ENCODE measurements at regions not wholly inside any gene's neighbourhood (a gene's known extent, or its start where the extent isn't known, plus 50 kb on each side); places are given as distances from the start of the nearest gene placed in this dataset.
"Not testable (repeated sequence)": the region's sequence is repeated elsewhere in the genome, so short reads cannot be mapped to it uniquely, and the experiment has no call there.

DNA sequence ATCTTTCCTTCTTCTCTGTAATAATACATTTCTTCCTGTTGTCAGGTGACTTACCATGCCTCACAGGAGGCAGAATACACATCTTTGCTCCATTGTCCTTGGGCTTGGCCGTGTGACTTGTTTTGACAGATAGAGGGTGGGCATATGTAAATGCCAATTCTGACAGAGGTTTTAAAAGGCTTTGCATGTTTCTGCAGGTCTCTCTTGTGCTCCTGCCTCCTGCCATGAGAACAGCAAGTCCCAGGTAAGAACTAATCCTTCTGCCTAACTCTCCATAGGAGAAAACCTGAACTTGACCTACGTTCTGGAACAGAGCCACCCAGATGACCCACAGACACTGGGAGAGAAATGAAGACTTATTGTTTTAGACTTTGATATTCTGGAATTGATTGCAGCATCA, 88.7 kb upstream of the TNFSF11 start:
- DNase-seq, result no peak

DNA sequence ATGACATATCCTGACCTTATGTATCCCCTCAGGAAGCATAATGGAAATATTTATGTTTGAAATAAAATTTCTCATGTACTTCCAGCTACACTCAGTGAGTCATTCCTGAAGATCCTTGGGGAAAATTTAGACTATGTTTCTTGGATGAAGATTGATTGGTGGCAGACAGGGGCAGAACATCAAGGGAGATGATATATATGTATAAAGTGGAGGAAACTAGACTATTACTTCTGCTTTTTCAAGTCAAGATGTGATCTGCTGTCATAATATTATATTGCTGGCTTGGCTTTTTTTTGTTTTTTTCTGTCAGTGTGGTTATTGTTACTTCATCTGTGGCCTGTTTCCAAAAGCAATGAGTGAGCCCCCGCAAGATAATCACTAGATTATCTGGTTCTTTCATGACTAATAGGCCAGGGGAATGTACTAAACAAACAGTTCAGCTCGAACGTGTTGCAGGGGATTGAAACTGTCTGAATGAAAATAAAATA, 87.2 kb upstream of the TNFSF11 start:
- no peak for DNase-seq

DNA sequence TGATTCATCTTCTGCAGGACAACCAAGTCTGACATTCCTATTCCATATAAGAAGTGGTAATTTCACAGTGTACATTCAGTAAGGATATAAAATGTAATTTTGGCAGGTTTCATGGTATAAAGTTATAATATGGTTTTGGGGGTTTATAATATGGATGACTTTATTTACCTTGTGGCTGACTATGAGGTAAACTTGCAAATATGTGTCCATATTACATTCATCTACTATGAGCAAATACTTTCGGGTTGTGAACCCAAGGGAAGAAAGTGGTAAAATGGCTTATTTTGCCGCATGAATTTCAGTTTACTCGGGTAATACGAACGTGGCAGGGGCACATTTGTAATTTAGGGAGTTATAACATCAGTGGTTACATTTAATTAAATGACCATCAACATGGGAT, 86.7 kb upstream of the TNFSF11 start:
- DNase-seq, result no peak

DNA sequence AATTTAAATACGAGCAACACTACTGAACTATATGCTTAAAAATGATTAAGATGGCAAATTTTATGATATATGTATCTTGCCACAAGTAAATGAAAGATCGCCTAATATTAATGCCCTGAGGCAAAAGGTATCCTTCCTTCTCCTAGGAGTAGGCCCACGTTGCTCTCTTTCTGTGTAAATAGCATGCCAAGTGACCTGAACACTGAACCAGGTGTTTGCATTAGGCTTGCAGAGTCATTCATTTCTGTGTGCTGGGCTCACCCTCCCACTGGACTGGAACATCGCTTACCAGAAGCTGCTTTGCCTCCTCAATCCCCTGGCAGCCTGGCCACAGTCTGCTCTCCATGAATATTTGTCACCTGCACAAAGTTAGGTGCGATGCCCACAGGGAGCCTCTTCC, 83.3 kb upstream of the TNFSF11 start:
- no peak for DNase-seq

DNA sequence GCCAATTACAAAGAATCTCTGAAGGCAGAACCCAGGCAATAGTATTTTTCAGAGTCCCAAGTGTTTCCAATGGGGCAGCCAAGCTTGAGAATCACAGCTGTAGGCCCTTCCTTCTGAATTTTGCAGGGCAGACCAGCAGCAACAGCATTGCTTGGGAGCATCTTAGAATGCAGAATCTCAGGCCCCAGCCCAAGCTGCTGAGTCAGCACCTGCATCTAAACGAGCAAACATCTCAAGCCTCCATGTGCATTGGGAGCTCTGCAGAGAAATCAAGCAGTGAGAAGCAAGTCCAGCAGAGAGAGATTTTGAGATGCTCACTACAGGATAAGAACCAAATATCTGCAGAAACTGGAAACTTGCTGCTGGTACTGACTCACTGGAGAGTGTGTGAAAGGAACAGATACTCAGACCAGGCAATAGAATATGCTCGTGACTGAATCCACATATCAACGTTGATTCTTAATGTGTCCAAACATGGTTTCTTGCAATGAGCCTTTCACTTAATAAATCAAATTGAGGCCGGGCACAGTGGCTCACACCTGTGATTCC, 81.5 kb upstream of the TNFSF11 start:
- DNase-seq, result no peak

DNA sequence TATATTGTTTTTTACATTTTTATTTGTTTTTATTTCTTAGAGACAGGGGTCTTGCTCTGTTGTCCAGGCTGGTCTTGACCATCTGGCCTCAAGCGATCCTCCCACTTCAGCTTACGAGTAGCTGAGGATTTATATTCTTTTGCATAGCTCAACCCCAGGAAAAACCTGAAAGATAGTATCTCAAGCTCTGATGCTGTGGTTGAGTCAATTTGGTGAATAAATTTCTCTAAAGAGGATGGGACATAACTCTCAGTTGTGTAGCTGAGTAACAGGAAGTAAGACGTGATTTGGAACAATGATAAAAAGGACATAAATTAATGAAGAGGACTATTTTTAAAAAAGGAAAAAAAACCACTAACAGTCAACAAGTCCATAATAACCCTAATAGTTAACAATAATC, 79.8 kb upstream of the TNFSF11 start:
- DNase-seq, result no peak

DNA sequence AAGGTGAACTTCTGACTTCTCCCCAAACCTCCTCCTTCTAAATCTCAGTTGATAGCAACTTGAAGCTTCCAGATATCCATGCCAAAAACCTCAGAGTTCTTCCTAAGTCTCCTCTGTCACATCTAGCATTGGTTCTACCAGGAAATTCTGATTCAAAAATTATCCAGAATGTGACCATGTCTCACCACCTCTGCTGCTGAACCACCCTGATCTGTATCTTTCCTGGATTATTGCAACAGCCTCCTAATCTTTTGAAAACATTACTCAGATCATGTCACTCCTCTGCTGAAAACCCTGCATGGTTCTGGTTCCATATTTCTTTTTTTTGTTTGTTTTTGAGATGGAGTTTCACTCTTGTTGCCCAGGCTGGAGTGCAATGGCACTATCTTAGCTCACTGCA, 78.7 kb upstream of the TNFSF11 start:
- DNase-seq, result no peak

DNA sequence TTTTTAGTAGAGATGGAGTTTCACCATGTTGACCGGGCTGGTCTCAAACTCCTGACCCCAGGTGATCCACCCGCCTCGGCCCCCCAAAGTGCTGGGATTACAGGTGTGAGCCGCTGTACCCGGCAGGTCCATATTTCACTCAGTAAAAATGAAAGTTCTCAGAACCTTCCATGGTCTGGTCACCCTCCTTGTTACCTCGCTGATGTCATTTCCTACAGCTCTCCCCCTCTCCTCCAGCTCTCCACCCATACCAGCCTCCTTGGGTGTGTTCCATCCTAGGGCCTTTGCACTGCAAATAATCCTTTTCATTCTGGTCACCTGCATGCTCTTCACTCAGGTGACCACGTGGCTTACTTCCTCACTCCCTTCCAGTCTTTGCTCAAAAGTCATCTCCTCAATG, 78.2 kb upstream of the TNFSF11 start:
- DNase-seq, result no peak

DNA sequence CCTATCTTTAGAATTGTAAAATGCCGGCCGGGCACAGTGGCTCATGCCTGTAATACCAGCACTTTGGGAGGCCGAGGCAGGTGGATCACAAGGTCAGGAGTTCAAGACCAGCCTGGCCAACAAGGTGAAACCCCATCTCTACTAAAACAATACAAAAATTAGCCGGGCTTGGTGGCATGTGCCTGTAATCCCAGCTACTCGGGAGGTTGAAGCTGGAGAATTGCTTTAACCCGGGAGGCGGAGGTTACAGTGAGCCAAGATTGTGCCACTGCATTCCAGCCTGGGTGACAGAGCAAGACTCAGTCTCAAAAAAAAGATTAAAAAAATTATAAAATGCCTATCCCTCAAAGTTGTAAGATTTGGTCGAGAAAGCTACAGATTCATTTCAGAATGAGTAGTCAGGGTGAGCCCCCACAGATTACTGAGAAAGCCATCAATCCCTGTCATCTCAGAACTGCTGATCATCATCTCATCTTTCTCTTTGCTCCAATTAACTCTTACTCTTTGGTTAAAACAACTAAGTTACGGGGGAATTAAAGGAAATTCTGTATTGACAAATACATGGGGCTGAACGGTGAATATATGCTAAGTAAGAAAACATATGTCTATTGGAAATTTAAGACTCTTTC, 76.9 kb upstream of the TNFSF11 start:
- DNase-seq, result not testable (repeated sequence)

DNA sequence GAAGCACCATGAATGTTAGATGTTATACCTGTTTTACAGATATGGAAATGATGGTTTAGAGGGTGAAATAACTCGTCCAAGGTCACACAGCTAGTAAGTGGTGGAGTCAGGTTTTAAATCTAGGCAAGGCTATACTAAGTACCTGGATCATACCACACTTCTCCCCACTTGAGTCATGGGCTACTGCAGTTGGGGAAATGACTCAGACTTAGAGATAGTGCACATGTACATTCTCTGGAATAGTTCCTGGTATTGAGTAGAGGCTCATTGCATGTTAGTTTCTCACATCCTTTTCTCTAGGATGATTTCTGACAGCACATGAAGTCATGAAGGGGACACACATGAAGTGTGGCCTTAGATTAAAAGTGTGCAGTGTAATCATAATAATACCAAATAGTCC, 76.2 kb upstream of the TNFSF11 start:
- DNase-seq, result no peak

DNA sequence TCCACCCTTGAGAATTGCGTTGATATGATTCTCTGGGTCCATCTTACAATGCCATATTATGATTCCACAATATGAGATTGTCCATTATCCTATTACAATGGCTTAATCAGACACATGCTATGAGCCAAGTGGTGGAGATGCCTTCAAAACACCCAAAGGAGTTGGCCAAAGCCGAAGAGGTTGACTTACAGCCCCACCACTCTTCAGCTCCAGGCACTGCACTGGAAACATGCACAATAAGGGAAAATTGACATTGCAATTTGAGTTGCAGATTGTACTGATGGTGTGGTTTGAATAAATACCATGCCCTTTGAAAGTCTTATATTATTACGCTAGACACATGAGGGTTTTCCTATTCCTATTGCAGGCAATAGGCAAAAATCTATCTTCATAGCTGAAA, 75.4 kb upstream of the TNFSF11 start:
- DNase-seq, result no peak
